ENCODE measurements at regions not wholly inside any gene's neighbourhood (a gene's known extent, or its start where the extent isn't known, plus 50 kb on each side); places are given as distances from the start of the nearest gene placed in this dataset.
A peak's percentile ranks its signal among the peaks of the same experiment; 100 is the strongest.

- no peak overlapping the region for H3K4me3 ChIP-seq (ENCODE audit: control insufficient read depth, low read depth, low read length)
- TF ChIP-seq, protein P1, sequence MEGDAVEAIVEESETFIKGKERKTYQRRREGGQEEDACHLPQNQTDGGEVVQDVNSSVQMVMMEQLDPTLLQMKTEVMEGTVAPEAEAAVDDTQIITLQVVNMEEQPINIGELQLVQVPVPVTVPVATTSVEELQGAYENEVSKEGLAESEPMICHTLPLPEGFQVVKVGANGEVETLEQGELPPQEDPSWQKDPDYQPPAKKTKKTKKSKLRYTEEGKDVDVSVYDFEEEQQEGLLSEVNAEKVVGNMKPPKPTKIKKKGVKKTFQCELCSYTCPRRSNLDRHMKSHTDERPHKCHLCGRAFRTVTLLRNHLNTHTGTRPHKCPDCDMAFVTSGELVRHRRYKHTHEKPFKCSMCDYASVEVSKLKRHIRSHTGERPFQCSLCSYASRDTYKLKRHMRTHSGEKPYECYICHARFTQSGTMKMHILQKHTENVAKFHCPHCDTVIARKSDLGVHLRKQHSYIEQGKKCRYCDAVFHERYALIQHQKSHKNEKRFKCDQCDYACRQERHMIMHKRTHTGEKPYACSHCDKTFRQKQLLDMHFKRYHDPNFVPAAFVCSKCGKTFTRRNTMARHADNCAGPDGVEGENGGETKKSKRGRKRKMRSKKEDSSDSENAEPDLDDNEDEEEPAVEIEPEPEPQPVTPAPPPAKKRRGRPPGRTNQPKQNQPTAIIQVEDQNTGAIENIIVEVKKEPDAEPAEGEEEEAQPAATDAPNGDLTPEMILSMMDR (IDR thresholded peaks at IDR 0.05; ENCODE audit: control insufficient read depth, insufficient read depth, low read depth, low read length, missing control alignments): no peak
- DNase-seq (ENCODE audit: low read depth): no peak
Measured at GRCh38 chr2:145324748-145325147, 804.8 kb upstream of the ZEB2 start.

GRCh38 chr2:145323512-145323911, 803.6 kb upstream of the ZEB2 start:
- TF ChIP-seq, protein P1 (IDR thresholded peaks at IDR 0.05; ENCODE audit: control insufficient read depth, insufficient read depth, low read depth, low read length, missing control alignments): no peak
- DNase-seq (ENCODE audit: low read depth): peak; percentile 8
- H3K4me3 ChIP-seq (ENCODE audit: control insufficient read depth, low read depth, low read length): no peak overlapping the region

GRCh38 chr2:145321344-145321743, 801.4 kb upstream of the ZEB2 start:
- no peak for DNase-seq (ENCODE audit: low read depth)
- TF ChIP-seq, protein P1 (IDR thresholded peaks at IDR 0.05; ENCODE audit: control insufficient read depth, insufficient read depth, low read depth, low read length, missing control alignments): no peak
- no peak overlapping the region for H3K4me3 ChIP-seq (ENCODE audit: control insufficient read depth, low read depth, low read length)

- TF ChIP-seq, protein P1 (IDR thresholded peaks at IDR 0.05; ENCODE audit: control insufficient read depth, insufficient read depth, low read depth, low read length, missing control alignments): no peak
- no peak overlapping the region for H3K4me3 ChIP-seq (ENCODE audit: control insufficient read depth, low read depth, low read length)
- DNase-seq (ENCODE audit: low read depth): no peak
Measured at GRCh38 chr2:145316496-145316895, 796.6 kb upstream of the ZEB2 start.

DNA sequence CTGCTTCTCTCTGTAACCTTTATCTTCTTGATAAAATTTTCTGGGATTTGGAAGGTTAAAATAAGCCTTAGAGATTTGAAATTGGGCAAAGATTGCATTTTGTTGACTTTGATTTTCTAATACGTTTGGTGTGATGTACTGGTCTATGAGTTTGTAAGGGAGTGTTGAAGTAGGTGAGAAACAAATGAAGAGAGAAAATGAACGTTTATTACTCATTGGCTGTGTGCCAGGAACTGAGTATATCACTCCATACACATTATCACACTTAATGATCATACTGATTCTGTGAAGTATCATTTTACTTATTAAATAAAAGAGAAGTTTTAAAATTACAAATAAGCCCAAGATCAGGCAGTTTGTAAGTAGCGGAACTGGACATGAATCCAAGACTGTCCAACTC, 795.1 kb upstream of the ZEB2 start:
- DNase-seq (ENCODE audit: low read depth): no peak
- H3K4me3 ChIP-seq (ENCODE audit: control insufficient read depth, low read depth, low read length): no peak overlapping the region
- TF ChIP-seq, protein P1 (IDR thresholded peaks at IDR 0.05; ENCODE audit: control insufficient read depth, insufficient read depth, low read depth, low read length, missing control alignments): no peak

DNA sequence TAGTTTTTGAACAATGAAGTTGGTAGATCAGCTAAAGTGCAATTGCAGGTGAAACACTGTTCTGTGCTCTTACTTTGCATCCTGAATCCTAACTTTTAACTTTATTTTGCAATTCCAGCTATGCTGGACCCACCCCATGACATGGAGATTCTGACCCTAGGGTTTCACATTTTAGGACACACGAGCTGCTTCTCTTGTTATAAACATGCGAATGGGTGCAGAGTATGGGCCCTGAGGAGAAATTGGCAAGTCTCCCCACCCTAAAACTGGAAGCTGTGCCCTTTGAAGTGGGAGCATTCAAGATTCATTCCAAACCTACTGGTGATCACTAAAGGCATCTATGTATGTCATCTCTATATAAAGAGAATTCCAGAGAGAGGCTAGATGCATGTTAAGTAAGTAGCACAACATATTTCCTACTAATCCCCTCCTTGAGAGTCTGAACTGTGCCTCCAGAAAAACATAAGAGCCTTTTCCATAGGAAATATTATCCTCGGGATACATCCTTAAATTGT, 794.3 kb upstream of the ZEB2 start:
- H3K4me3 ChIP-seq (ENCODE audit: control insufficient read depth, low read depth, low read length): no peak overlapping the region
- DNase-seq (ENCODE audit: low read depth): no peak
- TF ChIP-seq, protein P1 (IDR thresholded peaks at IDR 0.05; ENCODE audit: control insufficient read depth, insufficient read depth, low read depth, low read length, missing control alignments): no peak

- H3K4me3 ChIP-seq (ENCODE audit: control insufficient read depth, low read depth, low read length): no peak overlapping the region
- TF ChIP-seq, protein P1 (IDR thresholded peaks at IDR 0.05; ENCODE audit: control insufficient read depth, insufficient read depth, low read depth, low read length, missing control alignments): no peak
- DNase-seq (ENCODE audit: low read depth): no peak
Measured at GRCh38 chr2:145305889-145306288, 786.0 kb upstream of the ZEB2 start.
